Upper lobe of left lung (tissue), 6 donors: ENCODE measurements at regions not wholly inside any gene's neighbourhood (a gene's known extent, or its start where the extent isn't known, plus 50 kb on each side); places are given as distances from the start of the nearest gene placed in this dataset.

Source experiments
- ATAC-seq, 2 donors: fragments of 200-7000 bp; cut with Tn5 transposase; one replicate each; pipeline ENCODE4 v1.9.1; 2022; ENCODE audit warnings: mild to moderate bottlenecking in 2 of 2, moderate library complexity in 2 of 2; ENCODE audit not compliant: low FRiP score in 2 of 2
- DNase-seq, 2 donors: peaks; one replicate each; pipeline ENCODE4 v3.0.0-alpha.2; 2019 to 2020
- H3K27ac ChIP-seq, 4 donors: fragments of 200-600 bp; sonication (generic); one replicate each; pipeline ENCODE4 v1.5.1; 2016 to 2019
- H3K27me3 ChIP-seq, 4 donors: fragments of 200-600 bp; sonication (generic); one replicate each; pipeline ENCODE4 v1.5.1; 2017 to 2019
- H3K36me3 ChIP-seq, 4 donors: fragments of 200-600 bp; sonication (generic); one replicate each; pipeline ENCODE4 v1.5.1; 2016 to 2019
- H3K4me1 ChIP-seq, 4 donors: fragments of 200-600 bp; sonication (generic); one replicate each; pipeline ENCODE4 v1.5.1; 2018 to 2019
- H3K4me3 ChIP-seq, 4 donors: fragments of 200-600 bp; sonication (generic); one replicate each; pipeline ENCODE4 v1.5.1; 2017 to 2019; ENCODE audit warnings: mild to moderate bottlenecking in 2 of 4, moderate library complexity in 1 of 4
- H3K9me3 ChIP-seq, 4 donors: fragments of 200-600 bp; sonication (generic); one replicate each; pipeline ENCODE4 v1.5.1; 2018 to 2019
- CTCF ChIP-seq, 6 experiments: fragments of 450-650 bp in 4 of 6; fragments of 200-600 bp in 2 of 6; sonication (generic) in 2 of 6; IDR thresholded peaks; one replicate each; pipeline ENCODE4 v1.5.1; 2016 to 2019; ENCODE audit warnings: antibody characterized with exemption in 6 of 6
- EP300 ChIP-seq, 4 donors: sonication (generic); formaldehyde crosslinking; IDR thresholded peaks; one replicate each; pipeline ENCODE4 v1.5.1; 2017; ENCODE audit warnings: antibody characterized with exemption in 4 of 4, control low read depth in 2 of 4
- POLR2A ChIP-seq, 4 donors: fragments of 450-650 bp; IDR thresholded peaks; one replicate each; pipeline ENCODE4 v1.5.1; 2016 to 2017; ENCODE audit warnings: antibody characterized with exemption in 4 of 4, mild to moderate bottlenecking in 2 of 4
- POLR2AphosphoS5 ChIP-seq, 2 donors: sonication (generic); formaldehyde crosslinking; IDR thresholded peaks; one replicate each; pipeline ENCODE4 v1.5.1; 2017; ENCODE audit warnings: antibody characterized with exemption in 2 of 2
- WGBS, 2 donors: methylation state at CpG; one replicate each; pipeline ENCODE4 v1.1.5; 2017 to 2018; 5-methylcytosine and 5-hydroxymethylcytosine counted together
- donor health status: DM: no; HTN: no; CAD: no; lungs with moderate emphysema.
- donor health status: DM: no; HTN: yes; CAD: no; lungs with severe emphysema.

DNA sequence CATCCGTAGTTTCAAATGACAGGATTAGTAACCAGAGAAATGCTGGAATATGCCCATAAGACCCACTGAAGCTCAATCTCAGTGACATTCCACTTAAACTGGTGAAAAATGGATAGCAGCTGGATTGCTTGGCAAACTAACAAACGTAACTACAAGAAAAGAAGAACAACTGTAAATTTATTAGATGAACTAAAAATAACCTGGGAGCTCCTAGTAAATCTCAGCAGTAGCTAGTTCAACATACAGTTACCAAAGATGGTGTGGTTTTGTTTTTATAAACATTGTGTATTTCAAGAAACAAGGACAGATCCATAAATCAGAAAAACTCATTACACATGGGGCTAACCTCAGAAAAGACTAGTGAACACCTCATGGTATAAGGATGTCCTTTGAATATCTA is 531.9 kb downstream of the XIRP2 start:
- 45 to 52% methylated on average over 2 of the region's 2 CpGs for WGBS, 2 donors
- Histone ChIP-seq H3K27me3 (no peaks in the 10 kb centered on the region), H3K4me1 (no peaks in the 10 kb centered on the region), H3K36me3 (no peaks in the 10 kb centered on the region), H3K27ac (no peak overlapping the region), H3K9me3 (no peaks in the 10 kb centered on the region), H3K4me3 (no peak overlapping the region)
- ATAC-seq (no peak), DNase-seq (no peak)
- TF ChIP-seq POLR2AphosphoS5 (IDR thresholded peaks at IDR 0.05) (no peak), CTCF (IDR thresholded peaks at IDR 0.05) (no peak), EP300 (IDR thresholded peaks at IDR 0.05) (no peak), POLR2A (IDR thresholded peaks at IDR 0.05) (no peak)

DNA sequence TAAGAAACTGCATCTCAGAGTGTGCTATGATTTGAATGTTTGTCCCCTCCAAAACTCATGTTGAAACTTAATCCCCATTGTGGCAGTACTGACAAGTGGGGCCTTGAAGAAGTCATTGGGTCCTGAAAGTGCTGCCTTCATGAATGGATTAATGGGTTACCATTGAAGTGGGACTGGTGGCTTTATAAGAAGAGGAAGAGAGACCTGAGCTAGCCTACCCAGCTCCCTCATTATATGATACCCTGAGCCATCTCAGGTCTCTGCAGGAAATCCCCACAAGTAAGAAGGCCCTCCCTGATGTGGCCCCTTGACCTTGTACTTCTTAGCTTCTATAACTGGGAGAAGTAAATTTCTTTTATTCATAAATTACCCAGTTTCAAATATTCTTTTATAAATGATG is 526.8 kb downstream of the XIRP2 start:
- no peaks in the 10 kb centered on the region for H3K4me1 ChIP-seq
- ATAC-seq (no peak), DNase-seq (no peak)
- no peaks in the 10 kb centered on the region for H3K9me3 ChIP-seq
- no peak overlapping the region for H3K4me3 ChIP-seq
- H3K27me3 ChIP-seq, result no peaks in the 10 kb centered on the region
- TF ChIP-seq EP300 (IDR thresholded peaks at IDR 0.05) (no peak), CTCF (IDR thresholded peaks at IDR 0.05) (no peak), POLR2AphosphoS5 (IDR thresholded peaks at IDR 0.05) (no peak), POLR2A (IDR thresholded peaks at IDR 0.05) (no peak)
- no peak overlapping the region for H3K27ac ChIP-seq
- no peaks in the 10 kb centered on the region for H3K36me3 ChIP-seq

DNA sequence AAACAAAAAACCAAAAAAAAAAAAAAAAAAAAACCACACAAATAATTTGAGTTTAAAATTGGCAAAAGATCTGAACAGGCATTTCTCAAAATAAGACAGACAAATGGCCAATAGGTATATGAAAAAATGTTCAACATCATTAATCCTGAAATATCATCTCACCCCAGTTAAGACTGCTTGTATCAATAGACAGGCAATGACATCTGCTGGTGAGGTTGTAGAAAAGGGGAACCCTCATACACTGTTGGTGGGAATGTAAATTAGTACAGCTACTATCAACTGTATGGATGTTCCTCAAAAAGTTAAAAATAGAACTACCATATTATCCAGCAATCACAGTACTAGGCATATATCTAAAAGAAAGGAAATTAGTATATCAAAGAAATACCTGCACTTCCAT is 523.1 kb downstream of the XIRP2 start:
- Histone ChIP-seq H3K27me3 (no peaks in the 10 kb centered on the region), H3K27ac (no peak overlapping the region), H3K9me3 (no peaks in the 10 kb centered on the region), H3K36me3 (no peaks in the 10 kb centered on the region), H3K4me1 (no peaks in the 10 kb centered on the region), H3K4me3 (no peak overlapping the region)
- ATAC-seq, result no peak
- TF ChIP-seq EP300 (IDR thresholded peaks at IDR 0.05), result no peak
- TF ChIP-seq POLR2AphosphoS5 (IDR thresholded peaks at IDR 0.05), result no peak
- no peak for TF ChIP-seq CTCF (IDR thresholded peaks at IDR 0.05)
- no peak for TF ChIP-seq POLR2A (IDR thresholded peaks at IDR 0.05)
- DNase-seq, result no peak

- WGBS, 2 donors, result 38 to 54% methylated on average over 4 of the region's 4 CpGs
- Histone ChIP-seq H3K9me3 (no peaks in the 10 kb centered on the region), H3K36me3 (no peaks in the 10 kb centered on the region), H3K4me1 (no peaks in the 10 kb centered on the region), H3K4me3 (no peak overlapping the region), H3K27me3 (no peaks in the 10 kb centered on the region), H3K27ac (no peak overlapping the region)
- ATAC-seq (no peak), DNase-seq (no peak)
- no peak for TF ChIP-seq POLR2A (IDR thresholded peaks at IDR 0.05)
- TF ChIP-seq EP300 (IDR thresholded peaks at IDR 0.05), result no peak
- TF ChIP-seq CTCF (IDR thresholded peaks at IDR 0.05), result no peak
- no peak for TF ChIP-seq POLR2AphosphoS5 (IDR thresholded peaks at IDR 0.05)
These were observed 518.3 kb downstream of the XIRP2 start for GRCh38 chr2:167406558-167406957.

DNA sequence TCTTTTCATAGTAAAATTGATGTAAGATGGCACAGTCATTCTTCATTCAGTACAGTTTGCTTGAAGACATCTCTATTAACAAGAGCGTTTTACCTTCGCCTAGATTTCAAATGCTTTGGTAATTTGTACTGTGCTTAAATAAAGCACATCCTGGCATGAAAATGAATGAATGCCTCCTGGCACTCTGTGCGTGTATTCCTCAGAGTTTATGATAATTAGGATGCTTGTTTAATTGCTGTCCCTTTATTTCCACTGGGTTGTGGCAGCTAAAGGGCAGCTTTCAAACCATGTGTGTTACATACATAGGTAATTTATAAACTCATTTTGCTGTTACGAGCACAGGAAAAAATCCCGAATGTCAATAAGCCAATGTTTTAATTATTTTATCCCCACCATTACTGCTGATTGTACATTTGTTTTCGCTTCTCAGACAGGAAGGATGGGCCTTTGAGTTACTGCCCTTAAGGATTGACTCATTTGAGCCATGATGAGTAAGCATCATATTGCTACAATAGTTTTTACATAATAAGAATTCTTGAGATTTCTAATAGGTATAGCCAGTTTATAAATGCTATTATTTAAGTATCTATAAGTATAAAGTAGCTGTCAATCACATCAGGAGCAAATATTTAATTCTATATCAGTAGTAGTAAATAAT is 516.5 kb downstream of the XIRP2 start:
- WGBS, 2 donors, result 90 to 95% methylated on average over 6 of the region's 6 CpGs
- ATAC-seq, result no peak
- H3K27me3 ChIP-seq, result no peaks in the 10 kb centered on the region
- TF ChIP-seq EP300 (IDR thresholded peaks at IDR 0.05), result no peak
- TF ChIP-seq POLR2AphosphoS5 (IDR thresholded peaks at IDR 0.05), result no peak
- H3K9me3 ChIP-seq, result no peaks in the 10 kb centered on the region
- no peak for DNase-seq
- no peaks in the 10 kb centered on the region for H3K4me1 ChIP-seq
- no peaks in the 10 kb centered on the region for H3K36me3 ChIP-seq
- H3K4me3 ChIP-seq, result no peak overlapping the region
- H3K27ac ChIP-seq, result no peak overlapping the region
